Mammary epithelial cell (primary cell): ENCODE measurements at regions not wholly inside any gene's neighbourhood (a gene's known extent, or its start where the extent isn't known, plus 50 kb on each side); places are given as distances from the start of the nearest gene placed in this dataset.

Experiments used
- CTCF ChIP-seq, 2 donors: IDR thresholded peaks in 1 of 2; conservative IDR thresholded peaks in 1 of 2; 2 replicates each; pipeline ENCODE4 v1.5.1; 2011 to 2012; ENCODE audit warnings: inconsistent platforms in 2 of 2, low read length in 2 of 2, mild to moderate bottlenecking in 2 of 2, control low read depth in 1 of 2, low read depth in 1 of 2; ENCODE audit not compliant: insufficient read depth in 1 of 2; ENCODE audit errors: extremely low read depth in 1 of 2
- EZH2 ChIP-seq: IDR thresholded peaks from 2 replicates; pipeline ENCODE4 v1.6.1; 2012; ENCODE audit warnings: low read length, inconsistent platforms, borderline replicate concordance

DNA sequence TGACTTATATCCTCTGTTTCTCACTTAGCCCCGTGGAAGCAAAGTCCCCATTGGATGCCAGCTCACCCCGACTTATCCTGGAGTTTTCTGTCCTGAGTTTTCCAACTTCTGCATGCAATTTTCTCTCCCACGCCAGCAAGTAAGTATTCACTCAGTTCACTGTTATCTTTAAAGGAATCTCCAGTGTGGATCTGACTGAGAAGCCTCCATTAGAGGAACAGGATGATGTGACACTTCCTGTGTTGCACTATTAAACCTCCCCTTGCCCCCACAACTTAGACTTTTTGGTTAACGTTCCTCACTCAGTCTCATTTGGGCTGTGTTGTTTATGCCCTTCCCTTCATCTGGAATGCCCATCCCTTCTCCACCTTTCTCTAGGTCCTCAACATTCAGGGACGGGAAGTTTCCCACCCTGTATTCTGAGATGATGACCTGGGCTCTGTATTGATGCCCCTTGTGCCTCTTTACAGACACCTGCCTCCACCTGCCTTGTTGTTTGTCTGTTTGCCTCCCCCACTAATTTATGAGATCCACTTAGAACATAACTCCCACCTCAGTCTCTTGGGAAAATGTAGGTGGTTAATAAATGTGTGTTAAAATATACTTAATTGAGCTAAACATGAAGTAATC, 536.1 kb upstream of the RAB6C start:
- TF ChIP-seq CTCF (conservative IDR thresholded peaks at IDR 0.05 in 1 of 2, IDR thresholded peaks at IDR 0.05 in 1 of 2; ENCODE audit: extremely low read depth in 1 of 2, insufficient read depth in 1 of 2, low read depth in 1 of 2, low read length in 2 of 2) (no peak), EZH2 (no peak)
